ENCODE measurements at regions not wholly inside any gene's neighbourhood (a gene's known extent, or its start where the extent isn't known, plus 50 kb on each side); places are given as distances from the start of the nearest gene placed in this dataset.

DNA sequence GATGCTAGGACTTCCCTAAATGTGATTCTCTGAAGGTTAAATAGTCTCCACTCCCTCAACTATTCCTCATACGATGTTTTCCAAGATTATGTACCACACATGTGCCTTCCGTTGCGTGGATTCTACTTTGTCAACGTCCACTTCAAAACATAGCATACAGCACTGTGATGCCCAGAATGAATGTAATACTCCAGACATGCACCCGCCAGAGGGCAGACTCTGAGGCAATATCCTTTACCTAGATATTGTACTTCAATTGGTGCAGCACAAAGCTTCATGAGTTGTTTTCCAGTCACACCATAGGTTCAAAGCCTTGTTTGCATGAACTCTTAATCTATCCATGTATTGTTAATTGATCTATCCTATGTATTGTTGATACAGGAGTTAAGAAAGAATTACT, 201.0 kb upstream of the NABP1 start:
- in situ Hi-C loops (cut with HindIII; ENCODE audit: low pct_ligation_motif_present, low pct_unique_long_range_greater_than_20kb, low sequenced_read_pairs) = no loop called here
- DNase-seq = no peak

DNA sequence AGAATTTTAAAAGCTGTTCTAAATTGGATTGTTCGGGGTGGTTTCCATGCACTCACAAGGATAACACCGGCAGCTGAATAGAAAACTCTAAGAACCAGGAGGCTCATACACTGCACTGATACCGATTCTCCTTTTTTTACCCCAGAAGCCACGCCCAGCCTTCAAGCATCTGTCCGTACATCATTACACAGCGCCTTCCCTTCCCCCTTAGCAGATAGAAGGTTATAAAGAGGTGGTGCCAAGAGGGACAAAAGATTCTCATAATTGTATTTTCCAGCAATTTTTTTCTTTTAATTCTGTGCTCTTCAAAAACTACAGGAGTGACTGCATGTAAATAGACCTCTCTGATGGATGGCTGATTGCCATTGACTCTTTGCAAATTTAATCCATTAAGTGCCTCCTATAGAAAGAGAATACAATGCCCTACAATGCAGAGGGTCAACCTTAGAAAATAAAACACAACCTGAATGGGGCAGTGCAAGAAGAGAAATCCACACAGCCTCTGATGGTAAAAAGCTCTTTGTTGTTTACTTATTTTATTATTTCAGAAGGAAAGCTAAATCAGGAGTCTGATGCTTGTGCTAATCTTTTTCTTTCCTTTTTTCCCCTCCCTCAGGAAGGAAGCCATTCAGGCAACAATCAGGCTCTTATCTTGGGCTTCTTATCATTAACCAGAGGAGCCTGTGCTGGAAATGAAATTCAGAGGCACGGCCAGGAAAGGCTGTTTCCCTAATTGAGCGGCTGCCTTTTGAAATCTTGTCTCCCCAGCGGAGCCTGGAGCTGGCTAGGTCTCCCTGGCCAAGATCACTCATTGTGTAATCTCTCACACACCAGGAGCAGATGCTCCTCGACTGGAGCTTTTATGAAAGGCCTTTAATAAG, 198.9 kb upstream of the NABP1 start:
- in situ Hi-C loops (cut with HindIII; ENCODE audit: low pct_ligation_motif_present, low pct_unique_long_range_greater_than_20kb, low sequenced_read_pairs) = no loop called here
- no peak for DNase-seq

DNA sequence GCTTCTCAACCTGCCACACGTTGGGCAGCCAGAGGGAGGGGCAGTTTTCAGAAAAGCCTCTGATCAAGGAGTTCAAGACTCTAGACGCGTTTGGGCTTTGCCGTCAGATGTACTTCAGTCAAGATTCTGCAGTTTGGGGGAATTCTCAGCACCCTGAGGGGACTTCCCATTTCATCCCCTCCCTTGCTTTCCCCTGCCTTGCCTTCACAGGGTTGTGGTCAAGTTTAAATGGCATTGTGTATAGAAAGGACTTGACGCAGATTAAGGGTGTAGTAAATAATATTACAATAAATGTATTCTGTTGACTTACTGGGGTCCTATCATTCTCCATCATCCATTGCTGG, 198.3 kb upstream of the NABP1 start:
- no peak for DNase-seq
- in situ Hi-C loops (cut with HindIII; ENCODE audit: low pct_ligation_motif_present, low pct_unique_long_range_greater_than_20kb, low sequenced_read_pairs) = no loop called here

DNA sequence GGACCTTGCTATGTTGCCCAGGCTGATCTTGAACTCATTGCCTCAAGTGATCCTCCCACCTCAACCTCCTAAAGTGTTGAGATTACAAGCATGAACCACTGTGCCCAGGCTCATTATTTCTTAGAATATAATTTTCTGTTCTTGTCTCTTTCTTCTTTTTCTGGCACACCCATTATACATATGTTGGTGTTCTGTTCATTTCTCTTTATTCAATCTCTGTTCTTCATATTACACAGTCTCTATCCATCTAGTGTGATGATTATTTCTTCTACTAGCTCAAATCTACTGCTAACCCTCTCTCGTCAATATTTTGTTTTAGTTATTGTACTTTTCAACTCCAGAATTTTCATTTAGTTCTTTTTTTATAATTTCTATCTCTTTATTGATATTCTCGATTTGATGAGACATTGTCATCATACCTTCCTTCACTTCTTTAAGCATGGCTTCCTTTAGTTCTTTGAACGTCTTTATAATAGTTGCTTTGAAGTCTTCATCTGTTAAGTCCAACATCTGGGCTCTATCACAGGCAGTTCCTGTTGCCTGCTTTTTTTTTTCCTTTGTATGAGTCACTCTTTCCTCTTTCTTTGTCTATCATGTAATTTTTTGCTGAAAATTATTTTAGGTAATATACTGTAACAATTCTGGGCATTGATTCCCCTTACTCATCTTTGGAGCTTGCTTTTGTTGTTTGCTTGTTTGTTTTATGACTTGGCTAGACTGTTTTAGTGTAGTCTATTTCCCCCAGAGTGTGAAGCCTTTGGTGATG, 196.4 kb upstream of the NABP1 start:
- in situ Hi-C loops (cut with HindIII; ENCODE audit: low pct_ligation_motif_present, low pct_unique_long_range_greater_than_20kb, low sequenced_read_pairs) = no loop called here
- no peak for DNase-seq

DNA sequence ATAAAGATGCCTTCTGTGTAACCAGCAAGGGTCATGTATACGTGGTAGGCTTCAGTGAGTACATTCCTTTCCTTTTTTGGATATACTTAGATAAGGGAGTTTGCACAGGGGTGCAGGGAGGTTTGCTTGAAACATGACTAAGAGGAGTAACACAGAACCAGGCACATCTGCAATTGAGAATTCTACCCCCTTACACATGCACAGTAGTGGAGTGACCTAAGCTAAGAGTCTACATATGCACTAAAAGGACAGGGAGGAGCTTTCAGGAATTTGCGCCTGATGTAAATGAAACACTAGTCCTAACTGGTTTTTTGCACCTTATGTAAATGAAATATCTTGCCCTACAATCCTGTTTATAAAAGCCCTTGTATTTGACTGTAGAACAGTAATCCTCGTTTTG, 194.8 kb upstream of the NABP1 start:
- in situ Hi-C loops (cut with HindIII; ENCODE audit: low pct_ligation_motif_present, low pct_unique_long_range_greater_than_20kb, low sequenced_read_pairs) = no loop called here

DNA sequence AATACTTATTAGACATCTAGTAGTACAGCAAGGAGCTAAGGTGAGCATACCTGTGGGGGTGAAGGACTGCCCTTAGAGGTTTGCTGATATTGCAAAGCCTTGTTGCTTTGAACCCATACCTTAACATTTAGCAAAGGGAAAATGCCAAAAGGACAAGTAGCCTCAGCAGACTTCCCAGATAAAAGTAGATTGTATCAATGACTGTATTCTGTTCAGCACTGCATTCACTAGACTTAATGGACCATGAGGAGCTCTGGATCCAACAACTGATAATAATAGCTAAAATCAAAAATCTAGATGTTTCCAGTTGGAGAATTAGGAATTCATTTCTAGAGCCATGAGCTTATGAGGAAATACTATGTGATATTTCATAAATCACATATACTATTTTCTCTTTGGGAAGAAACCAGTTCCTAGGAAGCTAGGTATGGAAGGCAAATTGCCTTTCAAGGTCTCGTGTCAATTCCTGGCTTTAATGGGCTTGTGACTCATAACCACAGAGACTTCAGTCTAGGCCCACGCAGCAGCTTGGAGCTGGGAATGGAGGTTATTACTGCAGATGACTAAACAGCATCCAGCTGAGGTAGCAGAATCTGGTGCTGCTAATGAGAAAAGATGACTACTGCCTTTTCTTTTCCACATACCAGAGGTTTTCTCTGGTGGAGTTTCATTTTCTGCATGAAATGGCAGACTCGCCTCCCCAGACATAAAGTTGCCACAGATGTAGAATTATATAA, 191.2 kb upstream of the NABP1 start:
- peak; percentile 97 for DNase-seq
- in situ Hi-C loops (cut with HindIII; ENCODE audit: low pct_ligation_motif_present, low pct_unique_long_range_greater_than_20kb, low sequenced_read_pairs) = no loop called here

More for the DNA sequence above, 194.8 kb upstream of the NABP1 start:
- DNase-seq = no peak

DNA sequence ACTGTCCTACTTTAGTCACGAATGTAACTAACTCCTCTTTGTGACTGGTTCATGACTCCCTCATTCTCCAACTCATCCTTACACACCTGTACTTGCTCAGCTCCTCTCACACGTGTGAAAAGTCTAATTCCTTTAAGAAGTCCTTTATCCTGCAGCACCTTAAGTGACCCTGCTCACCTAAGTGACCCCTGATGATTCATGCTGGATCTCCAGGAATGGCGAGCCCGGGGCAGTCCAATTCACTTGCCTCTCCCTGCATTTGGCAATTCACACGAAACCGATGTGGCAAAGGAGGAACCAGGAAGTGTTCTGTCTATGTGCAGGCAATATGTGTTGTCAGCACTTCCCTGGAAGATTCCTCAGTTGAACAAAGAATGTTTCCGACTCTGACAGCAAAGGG, 189.8 kb upstream of the NABP1 start:
- DNase-seq = no peak

DNA sequence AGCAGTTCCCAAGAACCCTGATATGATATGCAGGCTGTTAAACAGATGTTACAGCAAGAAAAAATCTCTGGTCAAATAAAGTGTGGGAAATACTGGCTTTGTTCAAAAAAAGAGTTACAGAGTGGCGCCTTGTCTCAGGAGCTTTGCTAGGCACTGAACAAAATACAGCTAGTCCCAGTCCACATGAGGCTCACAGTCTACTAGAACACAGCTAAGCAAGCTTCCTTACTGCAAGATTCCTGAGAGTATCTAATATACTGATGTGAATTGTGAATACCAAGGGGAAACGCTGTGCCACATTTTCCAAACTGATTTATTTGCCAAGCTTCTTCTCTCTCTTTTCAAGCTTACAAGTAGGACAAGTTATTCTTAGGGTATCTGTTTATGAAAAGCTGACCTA, 188.8 kb upstream of the NABP1 start:
- DNase-seq = no peak

More for the DNA sequence above, 189.8 kb upstream of the NABP1 start:
- in situ Hi-C loops (cut with HindIII; ENCODE audit: low pct_ligation_motif_present, low pct_unique_long_range_greater_than_20kb, low sequenced_read_pairs) = no loop called here

DNA sequence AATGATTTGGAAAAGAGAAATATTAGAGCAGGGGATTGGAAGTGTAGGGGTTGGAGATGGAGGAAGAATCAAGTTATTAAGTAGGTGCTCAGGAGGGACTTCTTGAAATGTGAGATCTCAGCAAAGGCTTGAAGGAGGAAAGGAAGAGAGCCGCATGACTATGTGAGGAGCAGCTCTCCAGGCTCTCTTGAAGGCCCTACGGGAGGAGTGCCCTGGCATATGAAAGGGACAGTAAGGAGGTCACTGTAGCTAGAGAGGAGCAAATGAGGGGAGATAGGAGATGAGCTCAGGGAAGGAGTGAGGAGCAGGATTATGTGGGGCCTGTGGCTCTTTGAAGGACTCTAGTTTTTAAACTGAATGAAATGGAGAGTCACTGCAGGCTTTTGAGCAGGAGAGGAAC, 181.1 kb upstream of the NABP1 start:
- no peak for DNase-seq

More for the DNA sequence above, 188.8 kb upstream of the NABP1 start:
- in situ Hi-C loops (cut with HindIII; ENCODE audit: low pct_ligation_motif_present, low pct_unique_long_range_greater_than_20kb, low sequenced_read_pairs) = no loop called here

DNA sequence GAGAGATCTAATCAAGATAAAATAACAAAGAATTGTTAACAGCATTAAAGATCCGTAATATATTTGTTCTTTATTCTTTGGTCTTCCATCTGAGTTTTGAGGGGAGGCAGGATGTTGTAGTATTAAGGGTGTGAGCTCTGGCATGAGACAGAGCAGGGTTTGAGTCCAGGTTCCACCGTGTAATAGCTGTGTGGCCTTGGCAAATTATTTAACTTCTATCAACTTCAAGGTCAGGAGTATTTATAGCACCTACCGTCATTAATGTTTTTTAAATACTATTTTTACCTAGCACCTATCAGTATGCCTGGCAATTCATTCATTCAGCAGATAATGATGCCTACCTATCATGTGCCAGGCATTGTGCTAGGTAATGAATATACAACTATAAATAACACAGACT, 180.1 kb upstream of the NABP1 start:
- no peak for DNase-seq
- in situ Hi-C loops (cut with HindIII; ENCODE audit: low pct_ligation_motif_present, low pct_unique_long_range_greater_than_20kb, low sequenced_read_pairs) = no loop called here

More for the DNA sequence above, 181.1 kb upstream of the NABP1 start:
- in situ Hi-C loops (cut with HindIII; ENCODE audit: low pct_ligation_motif_present, low pct_unique_long_range_greater_than_20kb, low sequenced_read_pairs) = no loop called here

DNA sequence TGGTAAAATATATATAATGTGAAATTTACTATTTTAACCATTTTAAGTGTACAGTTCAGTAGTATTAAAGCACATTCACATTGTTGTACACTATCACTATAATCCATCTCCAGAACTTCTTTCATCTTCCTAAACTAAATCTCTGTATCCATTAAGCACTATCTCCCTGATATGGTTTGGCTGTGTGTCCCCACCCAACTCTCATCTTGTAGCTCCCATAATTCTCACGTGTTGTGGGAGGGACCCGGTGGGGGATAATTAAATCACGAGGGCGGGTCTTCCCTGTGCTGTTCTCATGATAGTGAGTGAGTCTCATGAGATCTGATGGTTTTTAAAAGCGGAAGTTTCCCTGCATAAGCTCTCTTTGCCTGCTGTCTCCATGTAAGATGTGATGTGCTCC, 178.9 kb upstream of the NABP1 start:
- in situ Hi-C loops (cut with HindIII; ENCODE audit: low pct_ligation_motif_present, low pct_unique_long_range_greater_than_20kb, low sequenced_read_pairs) = no loop called here
- no peak for DNase-seq

DNA sequence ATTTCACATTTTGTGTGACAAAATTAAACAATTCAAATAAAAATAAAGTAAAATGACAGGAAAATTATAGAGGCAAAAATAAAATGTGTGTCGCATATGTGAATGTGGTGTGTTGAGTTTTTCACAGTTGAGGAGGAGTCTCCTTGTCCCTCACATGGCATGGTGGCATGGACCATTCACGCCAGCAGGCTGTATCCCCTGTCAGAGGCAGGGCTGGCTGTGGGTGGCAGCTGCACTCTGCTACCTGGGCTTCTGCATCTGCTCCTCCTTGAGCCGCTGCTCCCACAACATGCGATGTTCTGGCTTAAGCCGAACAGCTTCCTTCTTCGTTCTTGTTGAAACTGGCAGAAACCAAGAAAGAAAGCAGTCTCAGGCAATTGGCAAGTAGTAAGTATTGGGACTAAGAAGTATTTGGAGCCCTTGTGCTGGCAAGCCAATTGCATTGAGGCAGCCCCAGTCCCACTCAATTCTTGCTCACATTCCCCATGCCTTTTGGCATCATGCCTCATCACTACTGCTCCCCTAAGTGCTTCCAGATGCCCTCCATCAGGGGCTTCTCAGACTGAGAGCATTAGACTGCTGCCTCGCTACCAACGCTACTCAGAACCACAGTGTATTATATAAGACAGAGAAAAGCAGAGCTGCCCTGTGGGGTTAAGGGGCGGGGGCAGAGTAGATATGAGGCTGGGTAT, 177.9 kb upstream of the NABP1 start:
- in situ Hi-C loops (cut with HindIII; ENCODE audit: low pct_ligation_motif_present, low pct_unique_long_range_greater_than_20kb, low sequenced_read_pairs) = loop anchor here (25.0 kb wide), 1 partner anchor 338 kb away; the partner anchor contains the start of gene STAT4
- no peak for DNase-seq

DNA sequence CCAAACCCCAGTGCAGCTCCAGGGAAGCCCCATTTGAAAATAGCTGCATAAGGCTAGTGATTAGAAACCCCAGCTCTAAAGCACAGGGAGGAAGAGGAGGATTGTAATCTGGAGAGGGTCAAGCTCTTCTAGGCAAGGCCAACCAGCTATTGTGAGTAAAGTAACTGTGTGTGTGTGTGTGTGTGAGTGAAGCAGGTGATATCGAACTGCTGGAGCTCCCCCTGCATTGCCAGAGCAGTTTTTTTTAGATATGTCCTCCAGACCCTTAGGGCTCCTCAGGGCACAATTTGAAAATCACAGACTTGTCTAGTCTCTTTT, 177.4 kb upstream of the NABP1 start:
- no peak for DNase-seq
- in situ Hi-C loops (cut with HindIII; ENCODE audit: low pct_ligation_motif_present, low pct_unique_long_range_greater_than_20kb, low sequenced_read_pairs) = loop anchor here (25.0 kb wide), 1 partner anchor 338 kb away; the partner anchor contains the start of gene STAT4

DNA sequence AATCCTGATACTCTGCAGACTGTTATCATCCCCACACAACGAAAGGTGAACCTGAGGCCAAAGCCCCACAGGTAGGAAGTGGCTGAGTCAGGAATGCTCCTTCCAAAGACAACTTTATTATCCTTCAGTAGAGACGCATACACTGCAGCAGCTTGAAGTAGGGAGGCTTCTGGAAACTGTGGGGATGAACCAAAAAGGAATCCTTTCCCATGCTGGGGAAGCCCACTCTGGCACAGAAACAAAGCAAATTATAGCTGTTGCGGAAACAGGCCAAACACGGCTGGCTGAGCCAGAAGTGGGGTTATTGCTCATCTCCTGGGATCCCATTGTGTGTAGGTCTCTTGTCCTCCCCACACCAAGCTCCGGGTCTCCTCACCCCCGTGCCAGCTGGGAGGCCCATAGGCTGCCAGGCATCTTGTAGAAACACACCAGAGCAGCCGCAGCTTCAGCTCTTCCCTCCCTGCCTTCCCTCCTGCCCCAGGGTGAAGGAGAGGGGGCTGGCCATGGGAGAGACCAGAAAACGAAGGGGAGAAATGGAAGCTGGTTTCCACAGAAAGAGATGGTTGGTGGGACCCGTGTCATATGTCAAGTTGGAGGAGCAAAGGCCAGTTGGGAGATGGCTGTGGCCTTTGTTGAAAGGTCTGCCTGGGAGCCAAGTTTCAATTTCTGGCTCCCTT, 176.9 kb upstream of the NABP1 start:
- DNase-seq = no peak
- in situ Hi-C loops (cut with HindIII; ENCODE audit: low pct_ligation_motif_present, low pct_unique_long_range_greater_than_20kb, low sequenced_read_pairs) = loop anchor here (25.0 kb wide), 1 partner anchor 339 kb away; the partner anchor contains the start of gene STAT4

DNA sequence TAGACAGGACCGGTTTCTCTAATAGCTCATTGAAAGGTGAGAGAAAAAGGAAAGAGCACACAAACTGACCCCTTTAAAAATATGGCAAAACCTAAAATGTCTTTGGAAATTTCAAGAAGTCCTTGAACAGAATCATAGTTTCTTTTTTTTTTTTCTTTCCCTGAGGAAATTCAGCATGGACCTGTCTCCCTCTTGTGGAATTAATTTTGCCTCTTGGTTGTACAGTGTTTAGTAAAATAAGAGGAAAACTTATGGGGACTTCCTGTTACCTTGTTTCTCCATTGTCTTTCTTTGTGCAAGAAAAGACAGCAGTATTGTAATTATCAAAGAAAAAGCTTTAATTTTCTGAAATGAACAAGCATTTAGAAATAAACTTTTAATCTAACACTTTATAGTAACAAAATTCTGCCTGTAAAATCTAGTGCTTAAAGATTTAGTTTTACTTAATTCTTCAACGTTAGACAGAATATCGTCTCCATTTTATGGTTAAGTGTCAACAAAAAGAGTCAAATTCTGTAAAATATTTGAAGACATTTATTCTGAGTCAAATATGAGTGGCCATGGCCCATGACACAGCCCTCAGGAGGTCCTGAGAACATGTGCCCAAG, 176.3 kb upstream of the NABP1 start:
- peak; percentile 73 for DNase-seq
- in situ Hi-C loops (cut with HindIII; ENCODE audit: low pct_ligation_motif_present, low pct_unique_long_range_greater_than_20kb, low sequenced_read_pairs) = loop anchor here (25.0 kb wide), 1 partner anchor 339 kb away; the partner anchor contains the start of gene STAT4

DNA sequence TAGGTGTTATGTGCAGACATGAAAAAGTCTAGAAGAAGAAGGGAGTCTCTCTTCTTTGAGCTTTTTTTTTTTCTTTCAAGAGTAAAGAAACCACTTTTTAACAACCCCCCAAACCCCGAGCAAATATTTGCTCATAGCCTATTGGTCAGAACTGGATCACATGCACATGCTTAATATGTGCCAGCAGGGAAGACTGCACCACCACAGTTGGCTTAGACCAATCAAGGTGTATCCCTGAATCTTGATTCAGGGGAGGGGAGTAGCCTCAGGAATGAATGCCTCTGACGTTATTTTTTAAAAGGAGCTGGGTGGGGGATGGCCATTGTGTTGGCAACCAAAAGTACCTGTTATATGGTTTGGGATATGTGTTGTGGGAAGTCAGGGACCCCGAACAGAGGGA, 171.4 kb upstream of the NABP1 start:
- in situ Hi-C loops (cut with HindIII; ENCODE audit: low pct_ligation_motif_present, low pct_unique_long_range_greater_than_20kb, low sequenced_read_pairs) = loop anchor here (25.0 kb wide), 1 partner anchor 344 kb away; the partner anchor contains the start of gene STAT4
- peak; percentile 64 for DNase-seq

DNA sequence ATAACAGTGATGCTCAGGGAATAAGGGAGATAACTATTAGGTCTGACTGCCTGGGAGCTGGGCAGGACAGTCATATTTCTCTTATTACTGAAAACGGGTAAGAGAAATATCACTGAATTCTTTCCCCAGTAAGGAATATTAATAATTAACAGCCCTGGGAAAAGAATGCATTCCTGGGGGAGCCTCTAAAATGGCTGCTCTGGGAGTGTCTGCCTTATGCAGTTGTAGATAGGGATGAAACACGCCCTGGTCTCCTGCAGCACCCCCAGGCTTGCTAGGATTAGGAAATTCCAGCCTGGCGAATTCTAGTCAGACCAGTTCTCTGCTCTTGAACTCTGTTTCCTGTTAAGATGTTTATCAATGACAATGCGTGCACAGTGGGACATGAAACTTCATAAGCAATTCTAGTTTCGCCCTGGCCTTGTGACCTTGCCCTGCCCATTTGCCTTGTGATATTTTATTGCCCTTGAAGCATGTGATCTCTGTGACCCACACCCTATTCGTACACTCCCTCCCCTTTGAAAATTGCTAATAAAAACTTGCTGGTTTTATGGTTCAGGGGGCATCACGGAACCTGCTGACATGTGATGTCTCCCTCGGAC, 170.6 kb upstream of the NABP1 start:
- in situ Hi-C loops (cut with HindIII; ENCODE audit: low pct_ligation_motif_present, low pct_unique_long_range_greater_than_20kb, low sequenced_read_pairs) = loop anchor here (25.0 kb wide), 1 partner anchor 345 kb away; the partner anchor contains the start of gene STAT4
- peak; percentile 64 for DNase-seq

All from ACHN (cell line).